OCI-LY7 (cell line): ENCODE measurements at regions not wholly inside any gene's neighbourhood (a gene's known extent, or its start where the extent isn't known, plus 50 kb on each side); places are given as distances from the start of the nearest gene placed in this dataset.

Experiments used
- BruUV-seq: library from RNA; stranded (reverse); fragments of 400-500 nt; replicated peaks from 2 replicates; lab custom pipeline; 2021; lab: Mats Ljungman, UMichigan
- CTCF ChIA-PET: fragments of 300-600 bp; sonication (Branson Sonifier 250); formaldehyde crosslinking; loops from one replicate; lab custom pipeline; 2022; ENCODE audit warnings: antibody characterized with exemption; ENCODE audit not compliant: unreplicated experiment; lab: Charles Lee
- POLR2A ChIA-PET: fragments of 300-600 bp; sonication (Branson Sonifier 250); formaldehyde crosslinking; loops from one replicate; lab custom pipeline; 2022; ENCODE audit warnings: antibody characterized with exemption; lab: Charles Lee
- DNase-seq: peaks from one replicate; pipeline ENCODE4 v3.0.0-alpha.2; 2015; ENCODE audit warnings: low spot score
- H2AFZ ChIP-seq: fragments of 200-600 bp; sonication (generic), shearing (Covaris generic); 2 replicates; pipeline ENCODE4 v1.6.1; 2014; ENCODE audit warnings: mild to moderate bottlenecking, antibody characterized with exemption, low read length, moderate library complexity
- H3K27ac ChIP-seq: fragments of 200-600 bp; sonication (generic); 2 replicates; pipeline ENCODE4 v1.5.1; 2014; ENCODE audit warnings: mixed run types, low read depth, mild to moderate bottlenecking, moderate library complexity, low read length, inconsistent platforms; ENCODE audit not compliant: poor library complexity, severe bottlenecking
- H3K36me3 ChIP-seq: fragments of 200-600 bp; sonication (generic); 2 replicates; pipeline ENCODE4 v1.6.1; 2014; ENCODE audit warnings: mild to moderate bottlenecking, antibody characterized with exemption, low read length, moderate library complexity, mixed read lengths; ENCODE audit not compliant: insufficient read depth
- H3K4me1 ChIP-seq: fragments of 200-600 bp; sonication (generic); 2 replicates; pipeline ENCODE4 v1.5.1; 2014; ENCODE audit warnings: mild to moderate bottlenecking, low read length; ENCODE audit not compliant: insufficient read depth, poor library complexity, severe bottlenecking
- H3K4me2 ChIP-seq: fragments of 200-600 bp; sonication (generic); 2 replicates; pipeline ENCODE4 v1.6.1; 2014; ENCODE audit warnings: mild to moderate bottlenecking, low read length
- H3K4me3 ChIP-seq: fragments of 200-600 bp; sonication (generic); 2 replicates; pipeline ENCODE4 v1.5.1; 2014; ENCODE audit warnings: mild to moderate bottlenecking, low read depth, low read length; ENCODE audit not compliant: poor library complexity, severe bottlenecking
- H3K79me2 ChIP-seq: fragments of 200-600 bp; sonication (generic); 2 replicates; pipeline ENCODE4 v1.6.1; 2016; ENCODE audit warnings: low read depth, mild to moderate bottlenecking, low read length, moderate library complexity, mixed read lengths; ENCODE audit not compliant: insufficient read depth
- H3K9me2 ChIP-seq: fragments of 200-600 bp; sonication (generic); 2 replicates; pipeline ENCODE4 v1.6.1; 2016; ENCODE audit warnings: mild to moderate bottlenecking, low read length, mixed read lengths; ENCODE audit not compliant: insufficient read depth
- H3K9me3 ChIP-seq: fragments of 200-600 bp; sonication (generic); 2 replicates; pipeline ENCODE4 v1.6.1; 2014; ENCODE audit warnings: mild to moderate bottlenecking, mixed run types, low read length, mixed read lengths
- H4K20me1 ChIP-seq: fragments of 200-600 bp; sonication (generic); 2 replicates; pipeline ENCODE4 v1.6.1; 2014; ENCODE audit warnings: mild to moderate bottlenecking, antibody characterized with exemption, low read length, moderate library complexity, mixed read lengths; ENCODE audit not compliant: insufficient read depth
- EZH2phosphoT487 ChIP-seq: fragments of 200-600 bp; sonication (generic); IDR thresholded peaks from 2 replicates; pipeline ENCODE4 v1.6.1; 2018; ENCODE audit warnings: low read depth, borderline replicate concordance, mild to moderate bottlenecking, mixed run types, antibody characterized with exemption, low read length, moderate library complexity, mixed read lengths
- intact Hi-C: fragments of 100-400 bp; cut with micrococcal nuclease; formaldehyde crosslinking; loops from one replicate; pipeline ENCODE4 v1.10.0; 2022; ENCODE audit not compliant: unreplicated experiment
- TF ChIP-seq, protein P1 (sequence below): fragments of 200-600 bp; sonication (generic); conservative IDR thresholded peaks from 2 replicates; pipeline ENCODE4 v1.5.1; 2014; ENCODE audit warnings: mild to moderate bottlenecking, antibody characterized with exemption, low read length, moderate library complexity, mixed read lengths

DNA sequence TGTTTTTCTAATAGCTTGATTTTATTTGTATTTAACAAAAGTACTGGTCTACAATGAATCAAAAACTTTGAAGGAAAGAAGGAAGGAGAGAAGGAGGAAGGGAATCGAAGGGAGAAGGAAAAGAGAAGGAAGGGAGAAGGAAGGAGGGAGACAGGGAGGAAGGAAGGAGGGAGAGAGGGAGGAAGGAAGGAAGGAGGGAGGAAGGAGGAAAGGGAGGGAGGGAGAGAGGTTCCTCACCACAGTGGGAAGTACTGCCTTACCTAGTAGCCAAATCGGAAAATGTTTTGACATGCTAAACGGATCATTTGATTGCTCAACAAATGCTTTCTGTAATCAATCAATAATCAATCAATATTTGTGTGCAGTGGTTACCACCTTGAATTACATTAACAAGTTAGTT is 225.8 kb upstream of the CELF2 start:
- no peaks in the 10 kb centered on the region for H3K9me2 ChIP-seq
- H3K4me1 ChIP-seq, result no peaks in the 10 kb centered on the region
- H3K4me2 ChIP-seq, result no peak overlapping the region
- H3K9me3 ChIP-seq, result no peaks in the 10 kb centered on the region
- no peak for DNase-seq
- H3K79me2 ChIP-seq, result no peaks in the 10 kb centered on the region
- intact Hi-C loops, result no loop called here
- no peak overlapping the region for H3K27ac ChIP-seq
- TF ChIP-seq, protein P1, sequence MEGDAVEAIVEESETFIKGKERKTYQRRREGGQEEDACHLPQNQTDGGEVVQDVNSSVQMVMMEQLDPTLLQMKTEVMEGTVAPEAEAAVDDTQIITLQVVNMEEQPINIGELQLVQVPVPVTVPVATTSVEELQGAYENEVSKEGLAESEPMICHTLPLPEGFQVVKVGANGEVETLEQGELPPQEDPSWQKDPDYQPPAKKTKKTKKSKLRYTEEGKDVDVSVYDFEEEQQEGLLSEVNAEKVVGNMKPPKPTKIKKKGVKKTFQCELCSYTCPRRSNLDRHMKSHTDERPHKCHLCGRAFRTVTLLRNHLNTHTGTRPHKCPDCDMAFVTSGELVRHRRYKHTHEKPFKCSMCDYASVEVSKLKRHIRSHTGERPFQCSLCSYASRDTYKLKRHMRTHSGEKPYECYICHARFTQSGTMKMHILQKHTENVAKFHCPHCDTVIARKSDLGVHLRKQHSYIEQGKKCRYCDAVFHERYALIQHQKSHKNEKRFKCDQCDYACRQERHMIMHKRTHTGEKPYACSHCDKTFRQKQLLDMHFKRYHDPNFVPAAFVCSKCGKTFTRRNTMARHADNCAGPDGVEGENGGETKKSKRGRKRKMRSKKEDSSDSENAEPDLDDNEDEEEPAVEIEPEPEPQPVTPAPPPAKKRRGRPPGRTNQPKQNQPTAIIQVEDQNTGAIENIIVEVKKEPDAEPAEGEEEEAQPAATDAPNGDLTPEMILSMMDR, result no peak
- TF ChIP-seq EZH2phosphoT487, result no peak
- H3K36me3 ChIP-seq, result no peaks in the 10 kb centered on the region
- ChIA-PET POLR2A (interaction anchor here (0.6 to 0.7 kb wide), 4 partner anchors 126 to 812 kb away, joined by 3 to 5 read pairs (median 4); no protein-coding TSS in a partner anchor), CTCF (interaction anchor here (0.5 kb wide), 1 partner anchor 374 kb away, joined by 10 read pairs; no protein-coding TSS in a partner anchor)
- H2AFZ ChIP-seq, result no peak overlapping the region
- no peak overlapping the region for H3K4me3 ChIP-seq
- no peaks in the 10 kb centered on the region for H4K20me1 ChIP-seq
- no TSS peak for BruUV-seq

DNA sequence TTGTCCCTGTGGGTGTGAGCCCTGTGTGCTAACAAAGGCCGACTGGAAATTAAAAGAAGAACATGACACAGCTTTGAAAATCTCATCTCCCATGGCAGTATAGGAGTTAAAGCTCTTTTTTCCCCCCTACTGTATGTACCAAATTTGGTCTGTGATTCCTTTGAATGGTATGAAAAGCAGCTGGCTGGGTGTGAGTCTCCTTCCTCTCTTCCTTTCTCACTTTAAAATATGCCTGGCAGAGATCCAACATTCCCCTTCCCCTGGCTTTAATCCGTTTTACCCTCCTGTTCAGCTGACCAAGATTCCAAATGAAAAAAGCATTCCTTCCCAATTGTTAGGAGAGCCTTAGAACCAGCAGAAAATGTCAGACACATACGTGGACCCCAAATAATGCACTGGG is 225.0 kb upstream of the CELF2 start:
- no peak overlapping the region for H3K4me2 ChIP-seq
- ChIA-PET CTCF (no interaction called here), POLR2A (interaction anchor here (0.7 kb wide), 2 partner anchors 125 to 669 kb away, joined by 3 read pairs; no protein-coding TSS in a partner anchor)
- H3K4me3 ChIP-seq, result no peak overlapping the region
- no peaks in the 10 kb centered on the region for H4K20me1 ChIP-seq
- H3K9me2 ChIP-seq, result no peaks in the 10 kb centered on the region
- no peaks in the 10 kb centered on the region for H3K79me2 ChIP-seq
- BruUV-seq, result no TSS peak
- TF ChIP-seq, protein P1, result no peak
- TF ChIP-seq EZH2phosphoT487, result no peak
- H3K36me3 ChIP-seq, result no peaks in the 10 kb centered on the region
- no peak overlapping the region for H3K27ac ChIP-seq
- intact Hi-C loops, result no loop called here
- H3K9me3 ChIP-seq, result no peaks in the 10 kb centered on the region
- no peaks in the 10 kb centered on the region for H3K4me1 ChIP-seq
- DNase-seq, result no peak
- H2AFZ ChIP-seq, result no peak overlapping the region

DNA sequence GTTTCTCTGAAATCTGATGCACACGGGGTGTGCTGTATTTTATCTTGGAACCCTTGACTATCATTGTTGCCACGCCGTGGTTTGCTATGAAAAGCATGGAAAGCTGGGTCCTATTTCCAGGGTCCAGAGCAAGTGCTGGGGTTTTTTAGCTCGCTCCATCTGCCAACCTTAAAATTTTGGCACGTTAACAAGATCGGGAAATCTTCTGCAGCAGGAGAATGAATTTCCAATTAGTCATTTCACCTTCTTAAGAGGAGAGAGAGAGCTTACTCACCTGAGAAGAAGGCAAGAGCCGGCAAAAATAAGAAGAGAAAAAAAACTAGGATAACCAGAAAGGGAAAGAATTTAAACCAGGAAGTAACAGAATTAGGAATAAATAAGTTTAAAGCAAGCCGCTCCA is 223.6 kb upstream of the CELF2 start:
- H3K4me2 ChIP-seq, result no peak overlapping the region
- POLR2A ChIA-PET, result no interaction called here
- intact Hi-C loops, result no loop called here

More for the DNA sequence above, 223.6 kb upstream of the CELF2 start:
- no peak overlapping the region for H2AFZ ChIP-seq
- no peaks in the 10 kb centered on the region for H4K20me1 ChIP-seq
- H3K4me1 ChIP-seq, result no peaks in the 10 kb centered on the region
- H3K9me2 ChIP-seq, result no peaks in the 10 kb centered on the region
- TF ChIP-seq, protein P1, result no peak
- TF ChIP-seq EZH2phosphoT487, result no peak
- H3K4me3 ChIP-seq, result no peak overlapping the region
- no peak overlapping the region for H3K27ac ChIP-seq
- H3K79me2 ChIP-seq, result no peaks in the 10 kb centered on the region
- no peaks in the 10 kb centered on the region for H3K36me3 ChIP-seq
- CTCF ChIA-PET, result no interaction called here
- H3K9me3 ChIP-seq, result no peaks in the 10 kb centered on the region
- no peak for DNase-seq
- no TSS peak for BruUV-seq
